ENCODE measurements at regions not wholly inside any gene's neighbourhood (a gene's known extent, or its start where the extent isn't known, plus 50 kb on each side); places are given as distances from the start of the nearest gene placed in this dataset.

GRCh38 chr3:15941958-15942357 lies 144.2 kb upstream of the ANKRD28 start:
- TF ChIP-seq ZNF274 (IDR thresholded peaks at IDR 0.05; ENCODE audit: low read depth, low read length) (no peak), YY1 (IDR thresholded peaks at IDR 0.05; ENCODE audit: insufficient read depth, insufficient read length) (no peak)
